Amniotic stem cell (primary cell): ENCODE measurements at regions not wholly inside any gene's neighbourhood (a gene's known extent, or its start where the extent isn't known, plus 50 kb on each side); places are given as distances from the start of the nearest gene placed in this dataset.
"Not testable (repeated sequence)": the region's sequence is repeated elsewhere in the genome, so short reads cannot be mapped to it uniquely, and the experiment has no call there.

Source experiments
- DNase-seq: peaks from one replicate; lab custom pipeline; 2025; lab: John Stamatoyannopoulos, UW

- DNase-seq, result not testable (repeated sequence)
Measured at GRCh38 chr11:29050962-29051361, 942.8 kb downstream of the METTL15 start.

GRCh38 chr11:29040489-29040888 is 932.3 kb downstream of the METTL15 start:
- no peak for DNase-seq

- DNase-seq, result no peak
Measured at GRCh38 chr11:29032384-29033149, 924.4 kb downstream of the METTL15 start.

GRCh38 chr11:29029452-29029851 is 921.3 kb downstream of the METTL15 start:
- DNase-seq, result no peak

GRCh38 chr11:29027436-29027835 is 919.2 kb downstream of the METTL15 start:
- DNase-seq, result no peak

GRCh38 chr11:29026286-29026685 is 918.1 kb downstream of the METTL15 start:
- DNase-seq, result no peak

GRCh38 chr11:29025001-29025400 is 916.8 kb downstream of the METTL15 start:
- DNase-seq, result no peak

GRCh38 chr11:29024386-29024785 is 916.2 kb downstream of the METTL15 start:
- no peak for DNase-seq

- no peak for DNase-seq
Measured at GRCh38 chr11:29023761-29024160, 915.6 kb downstream of the METTL15 start.

- DNase-seq, result no peak
Measured at GRCh38 chr11:29022676-29023075, 914.5 kb downstream of the METTL15 start.

GRCh38 chr11:29019960-29020683 is 911.9 kb downstream of the METTL15 start:
- DNase-seq, result no peak

- DNase-seq, result peak; percentile 60
Measured at GRCh38 chr11:29018631-29019030, 910.4 kb downstream of the METTL15 start.

- no peak for DNase-seq
Measured at GRCh38 chr11:29017941-29018340, 909.8 kb downstream of the METTL15 start.

GRCh38 chr11:29012507-29012906 is 904.3 kb downstream of the METTL15 start:
- no peak for DNase-seq

- no peak for DNase-seq
Measured at GRCh38 chr11:29009426-29009825, 901.2 kb downstream of the METTL15 start.

GRCh38 chr11:29008481-29008880 is 900.3 kb downstream of the METTL15 start:
- DNase-seq, result no peak

GRCh38 chr11:29006668-29007067 is 898.5 kb downstream of the METTL15 start:
- DNase-seq, result no peak

GRCh38 chr11:29005401-29005980 is 897.3 kb downstream of the METTL15 start:
- DNase-seq, result no peak

- no peak for DNase-seq
Measured at GRCh38 chr11:29002816-29003215, 894.6 kb downstream of the METTL15 start.

GRCh38 chr11:28999620-29000019 is 891.4 kb downstream of the METTL15 start:
- no peak for DNase-seq

GRCh38 chr11:28992996-28993395 is 884.8 kb downstream of the METTL15 start:
- DNase-seq, result no peak

GRCh38 chr11:28984231-28984630 is 876.0 kb downstream of the METTL15 start:
- DNase-seq, result no peak

- DNase-seq, result no peak
Measured at GRCh38 chr11:28983780-28984179, 875.6 kb downstream of the METTL15 start.
